AG09309 (cell line): ENCODE measurements at regions not wholly inside any gene's neighbourhood (a gene's known extent, or its start where the extent isn't known, plus 50 kb on each side); places are given as distances from the start of the nearest gene placed in this dataset.

Source experiments
- DNase-seq: peaks from one replicate; pipeline ENCODE4 v3.0.0-alpha.2; 2010; ENCODE audit warnings: low read depth
- H3K4me3 ChIP-seq: 2 replicates; pipeline ENCODE4 v1.5.1; 2011; ENCODE audit warnings: mild to moderate bottlenecking, low read depth, low read length, moderate library complexity; ENCODE audit not compliant: control insufficient read depth
- CTCF ChIP-seq: IDR thresholded peaks from 2 replicates; pipeline ENCODE4 v1.5.1; 2011; ENCODE audit warnings: mild to moderate bottlenecking, low read depth, low read length, inconsistent platforms; ENCODE audit not compliant: insufficient read depth, control insufficient read depth; ENCODE audit errors: missing control alignments

GRCh38 chr13:22461854-22462490, 718.8 kb upstream of the SGCG start:
- no peak for DNase-seq
- no peak for TF ChIP-seq CTCF
- H3K4me3 ChIP-seq = no peak overlapping the region

- H3K4me3 ChIP-seq = no peak overlapping the region
- no peak for DNase-seq
- no peak for TF ChIP-seq CTCF
These were observed 717.7 kb upstream of the SGCG start for GRCh38 chr13:22463089-22463488.

GRCh38 chr13:22468045-22468444, 712.7 kb upstream of the SGCG start:
- TF ChIP-seq CTCF = no peak
- H3K4me3 ChIP-seq = no peak overlapping the region
- no peak for DNase-seq

- DNase-seq = no peak
- no peak for TF ChIP-seq CTCF
- H3K4me3 ChIP-seq = no peak overlapping the region
These were observed 712.0 kb upstream of the SGCG start for GRCh38 chr13:22468824-22469223.

GRCh38 chr13:22469452-22469851, 711.3 kb upstream of the SGCG start:
- no peak for DNase-seq
- H3K4me3 ChIP-seq = no peak overlapping the region
- no peak for TF ChIP-seq CTCF

- TF ChIP-seq CTCF = no peak
- no peak overlapping the region for H3K4me3 ChIP-seq
- DNase-seq = no peak
These were observed 710.7 kb upstream of the SGCG start for GRCh38 chr13:22470075-22470474.
